HepG2 (cell line): ENCODE measurements at regions not wholly inside any gene's neighbourhood (a gene's known extent, or its start where the extent isn't known, plus 50 kb on each side); places are given as distances from the start of the nearest gene placed in this dataset.
A peak's percentile ranks its signal among the peaks of the same experiment; 100 is the strongest.

Source experiments
- ATAC-seq: fragments of 200-7000 bp; cut with Tn5 transposase; 3 replicates; pipeline ENCODE4 v1.9.1; 2020; ENCODE audit warnings: mild to moderate bottlenecking, moderate library complexity
- BruUV-seq: library from RNA; stranded (reverse); fragments of 400-500 nt; replicated peaks from 2 replicates; lab custom pipeline; 2021; lab: Mats Ljungman, UMichigan
- CTCF ChIA-PET: fragments of 300-600 bp; formaldehyde crosslinking; extraction: SDS; loops from one replicate; lab custom pipeline; 2021; ENCODE audit warnings: low total read pairs, inconsistent platforms, low intra/inter-chr PET ratio; lab: Yijun Ruan, JAX
- POLR2A ChIA-PET: fragments of 350-600 bp; sonication (Branson Sonifier 250); formaldehyde crosslinking; loops from one replicate; lab custom pipeline; 2020; ENCODE audit warnings: antibody characterized with exemption, inconsistent platforms; lab: Yijun Ruan, JAX
- DNase-seq: peaks from one replicate; pipeline ENCODE4 v3.0.0-alpha.2; 2015; ENCODE audit warnings: low spot score
- FAIRE-seq: peaks from 3 replicates; lab custom pipeline; 2011; peaks lifted over from hg19 to GRCh38; lab: Jason Lieb, UNC
- H2AFZ ChIP-seq: one replicate; pipeline ENCODE4 v1.6.1; 2011; ENCODE audit warnings: low read length, inconsistent platforms
- H3K27ac ChIP-seq: fragments of 300-600 bp; 3 replicates; pipeline ENCODE4 v1.8.0; 2011; ENCODE audit warnings: mixed run types, mild to moderate bottlenecking, mixed read lengths, low read length, inconsistent platforms; ENCODE audit not compliant: insufficient read depth; ENCODE audit errors: extremely low read length
- H3K27me3 ChIP-seq, 2 experiments: fragments of 200-600 bp in 1 of 2; 2 replicates in 1 of 2; 3 replicates in 1 of 2; pipeline versions ENCODE4 v1.6.0 to v1.8.0; 2011; ENCODE audit warnings: low read length in 2 of 2, mild to moderate bottlenecking in 2 of 2, moderate library complexity in 2 of 2, inconsistent platforms in 1 of 2; ENCODE audit not compliant: insufficient read depth in 2 of 2, control insufficient read depth in 1 of 2
- H3K36me3 ChIP-seq, 2 experiments: fragments of 200-600 bp in 1 of 2; replicated peaks in 1 of 2; 2 replicates in 1 of 2; 3 replicates in 1 of 2; pipeline versions ENCODE4 v1.5.1 to v1.8.0; 2011; ENCODE audit warnings: low read length in 2 of 2, inconsistent platforms in 1 of 2; ENCODE audit not compliant: insufficient read depth in 2 of 2, control insufficient read depth in 1 of 2
- H3K4me1 ChIP-seq: 2 replicates; pipeline ENCODE4 v1.5.1; 2012; ENCODE audit warnings: low read length, inconsistent platforms; ENCODE audit not compliant: insufficient read depth
- H3K4me2 ChIP-seq: 2 replicates; pipeline ENCODE4 v1.6.0; 2011; ENCODE audit warnings: low read depth, low read length, inconsistent platforms
- H3K4me3 ChIP-seq, 3 experiments: fragments of 200-600 bp in 1 of 3; sonication (generic), shearing (Covaris generic) in 1 of 3; replicated peaks in 1 of 3; 2 replicates each; pipeline ENCODE4 v1.5.1; 2011 to 2016; ENCODE audit warnings: low read length in 3 of 3, inconsistent platforms in 2 of 3, low read depth in 2 of 3, mild to moderate bottlenecking in 2 of 3, control low read depth in 1 of 3, mixed read lengths in 1 of 3; ENCODE audit not compliant: insufficient read depth in 1 of 3
- H3K79me2 ChIP-seq: one replicate; pipeline ENCODE4 v1.6.1; 2011; ENCODE audit warnings: low read length, inconsistent platforms; ENCODE audit not compliant: insufficient read depth
- H3K9ac ChIP-seq: 2 replicates; pipeline ENCODE4 v1.6.0; 2011; ENCODE audit warnings: mild to moderate bottlenecking, low read depth, low read length, inconsistent platforms; ENCODE audit not compliant: insufficient read depth
- H3K9me3 ChIP-seq: 2 replicates; pipeline ENCODE4 v1.5.1; 2012; ENCODE audit warnings: mild to moderate bottlenecking, low read length
- H4K20me1 ChIP-seq: 2 replicates; pipeline ENCODE4 v1.6.0; 2011; ENCODE audit warnings: inconsistent platforms, mild to moderate bottlenecking, low read length, moderate library complexity; ENCODE audit not compliant: insufficient read depth
- FOXA3 ChIP-seq: IDR thresholded peaks from 2 replicates; pipeline ENCODE4 v1.6.1; 2016; ENCODE audit warnings: missing genetic modification reagents, missing compliant biosample characterization
- FOXP1 ChIP-seq, 2 experiments: fragments of 450-650 bp in 1 of 2; IDR thresholded peaks; 2 replicates each; pipeline ENCODE4 v1.6.1; 2017 to 2018; ENCODE audit warnings: antibody characterized with exemption in 1 of 2
- HDAC6 ChIP-seq: fragments of 200-600 bp; sonication (generic); IDR thresholded peaks from 2 replicates; pipeline ENCODE4 v1.7.0; 2017; ENCODE audit warnings: mild to moderate bottlenecking, antibody characterized with exemption, low read length, low read depth
- ISL2 ChIP-seq: sonication (generic); formaldehyde crosslinking; IDR thresholded peaks from 2 replicates; pipeline ENCODE4 v1.5.0; 2020; ENCODE audit warnings: missing genetic modification reagents
- MAFF ChIP-seq: IDR thresholded peaks from 2 replicates; pipeline ENCODE4 v1.6.1; 2011; ENCODE audit warnings: low read depth, low read length, improper control_type of control experiment
- MAFK ChIP-seq, 2 experiments: IDR thresholded peaks in 1 of 2; conservative IDR thresholded peaks in 1 of 2; 2 replicates each; pipeline ENCODE4 v1.6.1; 2011; ENCODE audit warnings: improper control_type of control experiment in 2 of 2, low read length in 2 of 2
- MXD1 ChIP-seq: sonication (generic); formaldehyde crosslinking; IDR thresholded peaks from 2 replicates; pipeline ENCODE4 v1.4.0; 2020; ENCODE audit warnings: mild to moderate bottlenecking, missing genetic modification reagents
- NCOR1 ChIP-seq: fragments of 200-600 bp; sonication (generic); IDR thresholded peaks from 2 replicates; pipeline ENCODE4 v1.7.0; 2017; ENCODE audit warnings: antibody characterized with exemption, low read length, borderline replicate concordance
- YEATS2 ChIP-seq: sonication (generic); formaldehyde crosslinking; IDR thresholded peaks from 2 replicates; pipeline ENCODE4 v1.4.0; 2020; ENCODE audit warnings: missing genetic modification reagents, borderline replicate concordance
- ZNF3 ChIP-seq: IDR thresholded peaks from 2 replicates; pipeline ENCODE4 v1.7.0; 2017; ENCODE audit warnings: inconsistent platforms
- ZNF446 ChIP-seq: sonication (generic); formaldehyde crosslinking; IDR thresholded peaks from 2 replicates; pipeline ENCODE4 v1.5.0; 2020; ENCODE audit warnings: mild to moderate bottlenecking, missing genetic modification reagents
- WGBS: methylation state at CpG from one replicate; pipeline ENCODE4 v1.1.6; 2017; ENCODE audit warnings: low lambda C conversion rate; 5-methylcytosine and 5-hydroxymethylcytosine counted together
- in situ Hi-C: cut with HindIII; loops from 2 replicates; pipeline ENCODE4 v1.10.0; 2017; ENCODE audit warnings: low pct_unique_long_range_greater_than_20kb; ENCODE audit not compliant: extremely low pct_ligation_motif_present
- intact Hi-C: fragments of 100-400 bp; cut with micrococcal nuclease; formaldehyde crosslinking; loops from one replicate; pipeline ENCODE4 v1.10.0; 2022; ENCODE audit not compliant: unreplicated experiment
- TF ChIP-seq, protein P1 (sequence below): fragments of 450-650 bp; IDR thresholded peaks from 2 replicates; pipeline ENCODE4 v1.6.1; 2016

DNA sequence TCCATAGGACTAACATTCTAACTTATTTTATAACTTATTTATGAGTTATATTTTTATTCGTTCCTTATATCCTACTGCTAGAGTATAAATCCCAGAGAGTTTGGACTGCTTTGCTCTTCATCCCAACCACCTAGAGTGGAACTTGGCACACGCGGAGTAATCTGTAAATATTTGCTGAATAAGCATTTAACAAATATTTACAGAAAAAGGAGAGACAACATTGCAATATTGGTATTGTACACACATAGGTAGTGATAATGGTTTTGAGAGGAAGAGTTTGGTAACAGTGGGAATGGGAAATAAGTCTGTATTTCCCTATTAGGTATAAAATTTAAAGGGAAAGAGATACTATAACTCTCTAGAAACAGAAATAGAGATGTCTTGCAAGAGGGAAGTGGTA lies 634.8 kb upstream of the CITED2 start:
- TF ChIP-seq NCOR1 = no peak
- TF ChIP-seq MAFK (conservative IDR thresholded peaks at IDR 0.05 in 1 of 2, IDR thresholded peaks at IDR 0.05 in 1 of 2; ENCODE audit: low read length in 2 of 2) = peak; percentile 99 to 100
- peak; percentile 22; the same call in 1 of the 2 replicates for TF ChIP-seq FOXA3
- TF ChIP-seq HDAC6 = no peak
- TF ChIP-seq ZNF3 (CRISPR knock-in tag) = no peak
- TF ChIP-seq YEATS2 (CRISPR knock-in tag) = no peak
- TF ChIP-seq MAFF = peak; percentile 100
- no peak for TF ChIP-seq MXD1 (CRISPR knock-in tag)
- TF ChIP-seq FOXP1 (IDR thresholded peaks at IDR 0.05) = no peak
- peak; percentile 17; the same call in 1 of the 2 replicates for TF ChIP-seq FOXP1 (CRISPR knock-in tag; IDR thresholded peaks at IDR 0.05)
- TF ChIP-seq, all 625 proteins: peak for 4
- FAIRE-seq = no peak
- no peak overlapping the region for H3K27ac ChIP-seq
- 9% methylated on average over 3 of the region's 3 CpGs for WGBS
- H3K9me3 ChIP-seq = no peaks in the 10 kb centered on the region
- in situ Hi-C loops = no loop called here
- H3K4me3 ChIP-seq = no peak overlapping the region
- no TSS peak for BruUV-seq
- DNase-seq = no peak
- H3K9ac ChIP-seq = no peak overlapping the region
- CTCF ChIA-PET = no interaction called here
- intact Hi-C loops = no loop called here
- H3K79me2 ChIP-seq = no peaks in the 10 kb centered on the region
- POLR2A ChIA-PET = no interaction called here
- no peak for ATAC-seq
- no peaks in the 10 kb centered on the region for H3K36me3 ChIP-seq
- H4K20me1 ChIP-seq = no peaks in the 10 kb centered on the region
- peaks cover 7% of the 10 kb centered on the region for H3K4me1 ChIP-seq
- no peak overlapping the region for H3K4me2 ChIP-seq
- no peaks in the 10 kb centered on the region for H3K27me3 ChIP-seq
- H2AFZ ChIP-seq = no peak overlapping the region

- Histone ChIP-seq H4K20me1 (no peaks in the 10 kb centered on the region), H2AFZ (no peak overlapping the region), H3K4me3 (no peak overlapping the region), H3K79me2 (no peaks in the 10 kb centered on the region), H3K27me3 (no peaks in the 10 kb centered on the region), H3K27ac (no peak overlapping the region), H3K4me2 (no peak overlapping the region), H3K4me1 (peaks cover 7% of the 10 kb centered on the region), H3K36me3 (no peaks in the 10 kb centered on the region), H3K9me3 (no peaks in the 10 kb centered on the region), H3K9ac (no peak overlapping the region)
- no peak for ATAC-seq
- CTCF ChIA-PET = no interaction called here
- no TSS peak for BruUV-seq
- TF ChIP-seq, protein P1, sequence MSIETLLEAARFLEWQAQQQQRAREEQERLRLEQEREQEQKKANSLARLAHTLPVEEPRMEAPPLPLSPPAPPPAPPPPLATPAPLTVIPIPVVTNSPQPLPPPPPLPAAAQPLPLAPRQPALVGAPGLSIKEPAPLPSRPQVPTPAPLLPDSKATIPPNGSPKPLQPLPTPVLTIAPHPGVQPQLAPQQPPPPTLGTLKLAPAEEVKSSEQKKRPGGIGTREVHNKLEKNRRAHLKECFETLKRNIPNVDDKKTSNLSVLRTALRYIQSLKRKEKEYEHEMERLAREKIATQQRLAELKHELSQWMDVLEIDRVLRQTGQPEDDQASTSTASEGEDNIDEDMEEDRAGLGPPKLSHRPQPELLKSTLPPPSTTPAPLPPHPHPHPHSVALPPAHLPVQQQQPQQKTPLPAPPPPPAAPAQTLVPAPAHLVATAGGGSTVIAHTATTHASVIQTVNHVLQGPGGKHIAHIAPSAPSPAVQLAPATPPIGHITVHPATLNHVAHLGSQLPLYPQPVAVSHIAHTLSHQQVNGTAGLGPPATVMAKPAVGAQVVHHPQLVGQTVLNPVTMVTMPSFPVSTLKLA = peak; percentile 55
- TF ChIP-seq ZNF446 (CRISPR knock-in tag) (no peak), ISL2 (CRISPR knock-in tag) (no peak)
- intact Hi-C loops (no loop called here), in situ Hi-C loops (no loop called here)
- POLR2A ChIA-PET = interaction anchor here (0.6 kb wide), 1 partner anchor 632 kb away, joined by 3 read pairs; no protein-coding TSS in a partner anchor
- no peak for FAIRE-seq
- WGBS = 31% methylated on average over 4 of the region's 4 CpGs
- DNase-seq = no peak
Measured at GRCh38 chr6:140007525-140007924, 633.1 kb upstream of the CITED2 start.
